ENCODE measurements at regions not wholly inside any gene's neighbourhood (a gene's known extent, or its start where the extent isn't known, plus 50 kb on each side); places are given as distances from the start of the nearest gene placed in this dataset.

GRCh38 chr9:106613250-106613737 is 249.7 kb upstream of the ZNF462 start:
- Mint-ChIP-seq H3K36me3 (ENCODE audit: insufficient read depth, unreplicated experiment) (no peaks in the 10 kb centered on the region), H3K27ac (ENCODE audit: unreplicated experiment) (no peak overlapping the region), H3K4me3 (ENCODE audit: low read depth, unreplicated experiment) (no peak overlapping the region), H3K4me1 (ENCODE audit: low read depth, unreplicated experiment) (no peaks in the 10 kb centered on the region), H3K9me3 (ENCODE audit: low read depth, unreplicated experiment) (no peaks in the 10 kb centered on the region), H3K27me3 (ENCODE audit: unreplicated experiment) (peaks cover 40% of the 10 kb centered on the region)
- no peak for DNase-seq
- no peak for TF ChIP-seq CTCF (IDR thresholded peaks at IDR 0.05; ENCODE audit: unreplicated experiment)
- intact Hi-C loops (cut with micrococcal nuclease; ENCODE audit: unreplicated experiment) = no loop called here
- CTCF ChIA-PET = no interaction called here
- BruUV-seq (replicated peaks) = no TSS peak

- Mint-ChIP-seq H3K27ac (ENCODE audit: unreplicated experiment) (no peak overlapping the region), H3K4me3 (ENCODE audit: low read depth, unreplicated experiment) (no peak overlapping the region), H3K36me3 (ENCODE audit: insufficient read depth, unreplicated experiment) (no peaks in the 10 kb centered on the region), H3K9me3 (ENCODE audit: low read depth, unreplicated experiment) (no peaks in the 10 kb centered on the region), H3K4me1 (ENCODE audit: low read depth, unreplicated experiment) (no peaks in the 10 kb centered on the region), H3K27me3 (ENCODE audit: unreplicated experiment) (peaks cover 28% of the 10 kb centered on the region)
- CTCF ChIA-PET = no interaction called here
- no peak for TF ChIP-seq CTCF (IDR thresholded peaks at IDR 0.05; ENCODE audit: unreplicated experiment)
- BruUV-seq (replicated peaks) = no TSS peak
- DNase-seq = no peak
- intact Hi-C loops (cut with micrococcal nuclease; ENCODE audit: unreplicated experiment) = no loop called here
These were observed 247.7 kb upstream of the ZNF462 start for GRCh38 chr9:106615118-106615889.

GRCh38 chr9:106616026-106616425 is 246.9 kb upstream of the ZNF462 start:
- H3K27ac Mint-ChIP-seq (ENCODE audit: unreplicated experiment) = no peak overlapping the region
- peaks cover 28% of the 10 kb centered on the region for H3K27me3 Mint-ChIP-seq (ENCODE audit: unreplicated experiment)
- no peak overlapping the region for H3K4me3 Mint-ChIP-seq (ENCODE audit: low read depth, unreplicated experiment)
- H3K36me3 Mint-ChIP-seq (ENCODE audit: insufficient read depth, unreplicated experiment) = no peaks in the 10 kb centered on the region
- CTCF ChIA-PET = no interaction called here
- intact Hi-C loops (cut with micrococcal nuclease; ENCODE audit: unreplicated experiment) = no loop called here
- BruUV-seq (replicated peaks) = no TSS peak
- H3K4me1 Mint-ChIP-seq (ENCODE audit: low read depth, unreplicated experiment) = no peaks in the 10 kb centered on the region
- TF ChIP-seq CTCF (IDR thresholded peaks at IDR 0.05; ENCODE audit: unreplicated experiment) = no peak
- DNase-seq = no peak
- no peaks in the 10 kb centered on the region for H3K9me3 Mint-ChIP-seq (ENCODE audit: low read depth, unreplicated experiment)

- Mint-ChIP-seq H3K27ac (ENCODE audit: unreplicated experiment) (no peak overlapping the region), H3K9me3 (ENCODE audit: low read depth, unreplicated experiment) (no peaks in the 10 kb centered on the region), H3K4me3 (ENCODE audit: low read depth, unreplicated experiment) (no peak overlapping the region), H3K27me3 (ENCODE audit: unreplicated experiment) (peaks cover 28% of the 10 kb centered on the region), H3K36me3 (ENCODE audit: insufficient read depth, unreplicated experiment) (no peaks in the 10 kb centered on the region), H3K4me1 (ENCODE audit: low read depth, unreplicated experiment) (no peaks in the 10 kb centered on the region)
- intact Hi-C loops (cut with micrococcal nuclease; ENCODE audit: unreplicated experiment) = no loop called here
- DNase-seq = no peak
- BruUV-seq (replicated peaks) = no TSS peak
- CTCF ChIA-PET = no interaction called here
- no peak for TF ChIP-seq CTCF (IDR thresholded peaks at IDR 0.05; ENCODE audit: unreplicated experiment)
These were observed 246.1 kb upstream of the ZNF462 start for GRCh38 chr9:106616851-106617345.
